ENCODE measurements at regions not wholly inside any gene's neighbourhood (a gene's known extent, or its start where the extent isn't known, plus 50 kb on each side); places are given as distances from the start of the nearest gene placed in this dataset.

DNA sequence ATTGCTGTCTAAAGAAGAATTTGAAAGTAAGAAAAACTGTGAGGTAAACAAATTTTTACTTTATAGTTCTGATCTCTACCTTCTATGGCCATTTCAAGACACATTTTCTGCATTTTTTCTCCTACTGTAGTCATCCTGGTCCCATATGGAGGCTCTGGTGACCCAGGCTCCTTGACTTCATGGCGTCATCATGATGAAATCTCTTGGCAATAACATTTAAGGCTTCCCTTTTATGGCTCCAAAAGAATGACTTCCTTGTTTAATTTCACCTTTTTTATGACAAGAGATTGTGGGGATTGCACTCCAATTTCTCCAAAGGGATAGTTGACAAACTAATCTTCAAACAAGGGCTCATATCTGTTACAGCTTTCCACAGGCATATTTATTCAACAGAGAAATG is 143.0 kb upstream of the SCN7A start:
- DNase-seq, result no peak

GRCh38 chr2:166634706-166635105 is 140.7 kb upstream of the SCN7A start:
- DNase-seq, result no peak

DNA sequence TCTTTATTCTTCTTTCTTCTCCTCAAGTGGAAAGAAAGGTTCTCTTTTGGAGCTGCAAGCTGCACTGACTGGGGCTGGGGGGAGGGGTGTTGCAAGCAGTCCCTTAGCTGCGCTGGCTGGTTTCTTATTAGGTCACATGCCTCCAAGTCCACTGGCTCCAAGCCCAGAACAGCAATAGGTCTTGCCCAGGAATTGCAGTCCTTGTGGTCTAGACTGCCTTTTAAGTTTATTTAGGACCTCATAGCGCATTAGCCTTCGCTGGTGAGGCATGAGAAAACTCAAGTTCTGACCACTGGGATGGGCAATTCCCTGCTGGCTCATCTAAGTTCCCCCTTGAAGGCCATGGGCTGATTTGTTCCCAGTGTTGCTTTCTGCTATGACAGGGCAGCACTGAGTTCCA is 138.6 kb upstream of the SCN7A start:
- DNase-seq, result no peak

- DNase-seq, result no peak
Observed at GRCh38 chr2:166628478-166629136, 134.6 kb upstream of the SCN7A start.

GRCh38 chr2:166627893-166628292 is 133.8 kb upstream of the SCN7A start:
- no peak for DNase-seq

DNA sequence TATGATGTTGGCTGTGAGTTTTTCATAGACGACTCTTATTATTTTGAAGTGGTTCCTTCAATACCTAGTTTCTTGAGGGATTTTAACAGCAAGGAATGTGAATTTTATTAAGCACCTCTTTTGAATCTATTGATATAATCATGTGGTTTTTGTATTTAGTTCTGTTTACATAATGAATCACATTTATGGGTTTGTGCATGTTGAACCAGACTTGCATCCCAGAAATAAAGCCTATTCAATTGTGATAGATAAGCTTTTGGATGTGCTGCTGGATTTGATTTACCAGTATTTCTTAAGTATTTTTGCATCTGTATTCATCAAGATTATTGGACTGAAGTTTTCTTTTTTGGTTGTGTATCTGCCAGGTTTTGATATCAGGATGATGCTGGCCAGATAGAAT is 131.6 kb upstream of the SCN7A start:
- no peak for DNase-seq

GRCh38 chr2:166614503-166614902 is 120.5 kb upstream of the SCN7A start:
- no peak for DNase-seq

DNA sequence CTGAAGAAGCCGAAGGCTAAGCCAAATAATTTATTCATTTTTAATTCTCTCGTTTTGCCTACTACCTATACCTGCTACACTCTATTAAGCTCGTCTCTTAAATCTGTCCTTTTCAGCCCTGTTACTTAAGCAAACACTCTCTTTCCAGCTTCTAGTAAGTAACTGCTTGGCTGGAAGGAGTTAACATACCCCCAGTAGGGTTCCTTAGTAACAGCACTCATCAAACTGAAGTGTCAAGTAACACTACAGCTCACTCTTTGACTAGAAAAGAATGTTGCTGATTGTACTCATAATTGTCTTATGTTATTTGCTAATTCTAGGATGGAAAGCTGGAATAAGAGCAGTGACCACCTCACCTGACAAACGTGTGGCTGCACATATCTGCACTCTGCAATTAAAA is 120.0 kb upstream of the SCN7A start:
- DNase-seq, result no peak

DNA sequence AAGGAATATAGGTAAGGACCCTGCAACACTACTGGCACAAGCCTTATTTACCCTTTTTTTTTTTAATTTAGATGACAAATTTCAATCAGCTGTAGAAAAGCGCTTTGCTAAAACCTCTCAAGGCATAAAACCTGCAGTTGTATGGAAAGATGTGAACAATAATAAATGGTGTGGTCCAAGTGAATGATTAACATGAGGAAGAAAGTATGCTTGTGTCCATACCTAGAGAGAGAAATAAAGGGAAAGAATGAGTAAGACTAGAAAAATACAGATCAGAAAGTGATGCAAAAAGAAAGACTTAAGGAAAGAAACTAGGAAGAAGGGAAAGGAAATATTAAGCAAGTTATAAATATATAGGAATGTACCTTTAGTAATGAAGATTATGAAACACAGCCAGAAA is 119.2 kb upstream of the SCN7A start:
- DNase-seq, result no peak

- DNase-seq, result no peak
Observed at GRCh38 chr2:166612214-166612613, 118.2 kb upstream of the SCN7A start.

DNA sequence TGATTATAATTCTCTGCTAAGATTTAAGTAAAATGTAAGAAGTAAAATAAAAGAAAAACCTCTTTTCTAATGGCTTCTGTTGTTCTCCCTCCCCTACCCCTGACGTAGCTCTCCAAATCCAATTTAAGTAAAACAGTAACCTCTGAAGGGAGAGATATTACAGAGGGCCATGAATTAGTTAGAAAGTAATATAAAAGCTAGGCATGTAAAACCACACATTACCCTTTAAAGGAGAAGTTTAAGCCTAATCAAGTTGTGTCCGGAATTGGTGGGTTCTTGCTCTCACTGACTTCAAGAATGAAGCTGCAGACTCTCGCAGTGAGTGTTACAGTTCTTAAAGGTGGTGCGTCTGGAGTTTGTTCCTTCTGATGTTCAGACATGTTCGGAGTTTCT is 116.9 kb upstream of the SCN7A start:
- DNase-seq, result no peak

GRCh38 chr2:166610180-166610912 is 116.3 kb upstream of the SCN7A start:
- DNase-seq, result no peak

- DNase-seq, result no peak
Observed at GRCh38 chr2:166609183-166609959, 115.3 kb upstream of the SCN7A start.

GRCh38 chr2:166607880-166608279 is 113.8 kb upstream of the SCN7A start:
- no peak for DNase-seq

DNA sequence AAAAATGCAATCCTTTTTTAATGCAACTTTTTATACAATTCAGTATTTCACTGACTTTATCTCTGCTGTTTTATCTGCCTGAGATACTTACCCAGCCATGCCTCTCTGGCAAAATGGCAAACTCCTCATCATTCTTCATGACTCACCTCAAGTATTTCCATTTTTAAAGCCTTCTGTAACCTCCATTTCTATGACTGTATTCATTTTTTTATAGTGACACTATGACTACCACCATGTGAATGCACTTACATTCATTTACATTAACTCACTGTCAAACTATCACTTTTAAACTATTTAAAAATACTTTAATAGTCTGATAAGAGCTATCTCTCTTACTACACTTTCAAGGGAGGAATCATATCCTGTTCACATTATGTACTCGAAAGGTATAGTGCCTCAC is 99.4 kb upstream of the SCN7A start:
- DNase-seq, result no peak

DNA sequence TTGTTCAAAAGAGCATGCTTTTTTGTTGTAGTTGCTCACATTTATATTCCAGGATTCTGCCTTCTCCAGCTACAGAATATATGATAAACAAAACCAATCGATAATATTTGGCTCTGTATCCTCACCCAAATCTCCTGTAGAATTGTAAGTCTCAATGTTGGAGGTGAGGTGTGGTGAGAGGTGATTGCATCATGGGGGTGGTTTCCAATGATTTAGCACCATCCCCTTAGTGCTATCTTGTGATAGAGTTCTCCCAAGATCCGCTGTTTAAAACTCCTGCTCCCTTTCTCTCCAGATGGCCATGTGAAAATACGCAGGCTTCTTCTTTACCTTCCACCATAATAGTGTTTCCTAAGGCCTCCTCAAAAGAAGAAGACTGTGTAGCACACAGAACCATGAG is 98.7 kb upstream of the SCN7A start:
- no peak for DNase-seq

GRCh38 chr2:166591226-166591625 is 97.2 kb upstream of the SCN7A start:
- DNase-seq, result no peak

GRCh38 chr2:166573391-166573790 is 79.3 kb upstream of the SCN7A start:
- DNase-seq, result no peak

DNA sequence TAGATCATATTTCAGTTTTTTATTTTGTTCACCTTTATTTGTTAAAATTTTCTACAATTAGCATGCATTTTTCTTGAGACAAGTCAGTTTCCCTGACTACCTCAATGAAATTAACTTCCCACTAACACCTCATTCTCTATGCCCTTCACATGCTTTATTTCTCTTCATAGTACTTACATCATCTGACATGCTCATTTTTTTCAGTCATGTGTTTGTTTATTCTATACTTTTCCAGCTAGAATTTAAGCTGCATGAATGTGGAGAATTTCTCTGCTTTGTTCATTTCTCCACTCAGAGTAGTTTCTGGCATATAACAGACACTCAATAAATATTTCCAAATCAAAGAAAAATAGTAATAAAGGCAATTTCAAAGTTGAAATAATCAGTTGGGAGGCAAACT is 78.9 kb upstream of the SCN7A start:
- DNase-seq, result no peak

- DNase-seq, result no peak
Observed at GRCh38 chr2:166568409-166568808, 74.4 kb upstream of the SCN7A start.

- DNase-seq, result no peak
Observed at GRCh38 chr2:166565501-166565900, 71.5 kb upstream of the SCN7A start.

- DNase-seq, result no peak
Observed at GRCh38 chr2:166563894-166564293, 69.8 kb upstream of the SCN7A start.

GRCh38 chr2:166560022-166560421 is 66.0 kb upstream of the SCN7A start:
- DNase-seq, result no peak

DNA sequence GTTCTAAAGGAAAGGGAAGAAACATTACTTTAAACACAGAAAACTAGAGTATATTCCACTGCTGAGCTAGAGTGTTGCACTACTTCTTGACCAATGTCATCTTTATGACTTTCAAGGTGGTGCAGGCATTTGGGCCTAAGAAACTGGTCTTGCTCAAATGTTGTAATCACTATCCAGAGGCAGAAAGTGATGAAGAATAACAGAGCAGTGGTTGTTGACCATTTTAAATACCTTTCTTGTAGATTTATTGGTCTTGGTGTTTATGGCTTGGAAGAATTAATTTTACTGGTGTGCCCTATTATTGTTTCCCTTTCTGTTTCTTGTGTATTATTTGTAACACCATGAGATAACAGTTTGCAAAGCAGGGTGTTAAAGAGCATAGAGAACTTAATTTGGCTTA is 56.9 kb upstream of the SCN7A start:
- DNase-seq, result no peak

All from T-helper 2 cell (primary cell).